ENCODE measurements at regions not wholly inside any gene's neighbourhood (a gene's known extent, or its start where the extent isn't known, plus 50 kb on each side); places are given as distances from the start of the nearest gene placed in this dataset.

- H3K4me3 ChIP-seq (replicated peaks in 1 of 2; ENCODE audit: low read depth in 2 of 2, low read length in 2 of 2), result no peak overlapping the region
- DNase-seq (ENCODE audit: low read depth in 2 of 2), result peak in 1 of 2 donors; percentile 13
- no peak for TF ChIP-seq CTCF (IDR thresholded peaks at IDR 0.05; ENCODE audit: low read depth, low read length)
Measured at GRCh38 chr10:121154846-121155245, 303.7 kb downstream of the WDR11 start.

DNA sequence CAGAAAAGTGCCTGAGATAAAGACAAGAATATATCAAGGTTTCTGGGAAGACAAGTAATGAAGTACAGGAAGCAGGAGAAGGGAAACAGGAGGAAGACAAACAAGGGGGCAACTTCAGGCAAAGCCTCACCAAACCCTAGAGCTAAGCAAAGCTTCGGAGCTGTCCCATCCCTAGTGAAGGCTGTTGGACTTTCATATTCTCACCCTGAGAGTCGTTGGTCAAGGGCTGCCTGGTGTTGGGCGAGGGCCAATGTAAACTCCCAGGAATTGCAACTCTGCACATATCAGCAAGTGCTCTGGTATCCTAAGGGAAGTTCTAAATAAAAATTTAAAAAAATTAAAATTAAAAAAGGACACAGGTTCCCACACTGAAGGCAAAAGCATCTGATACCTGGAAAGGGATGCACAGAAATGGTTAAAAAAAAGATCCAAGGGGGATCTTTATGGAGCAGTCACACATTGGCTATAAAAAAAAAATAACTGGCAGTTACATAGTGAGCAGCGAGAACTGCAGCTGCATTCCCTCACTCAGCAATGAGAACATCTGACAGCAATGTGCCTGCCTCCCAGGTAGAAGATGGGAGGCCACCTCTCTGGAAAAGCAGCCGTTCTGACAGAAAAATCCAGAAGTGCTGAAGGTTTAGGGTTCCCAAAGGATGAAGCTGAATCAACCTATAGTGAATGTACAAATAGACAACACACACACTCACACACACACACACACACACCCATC, 304.7 kb downstream of the WDR11 start:
- DNase-seq (ENCODE audit: low read depth in 2 of 2), result no peak
- no peak overlapping the region for H3K4me3 ChIP-seq (replicated peaks in 1 of 2; ENCODE audit: low read depth in 2 of 2, low read length in 2 of 2)
- no peak for TF ChIP-seq CTCF (IDR thresholded peaks at IDR 0.05; ENCODE audit: low read depth, low read length)

DNA sequence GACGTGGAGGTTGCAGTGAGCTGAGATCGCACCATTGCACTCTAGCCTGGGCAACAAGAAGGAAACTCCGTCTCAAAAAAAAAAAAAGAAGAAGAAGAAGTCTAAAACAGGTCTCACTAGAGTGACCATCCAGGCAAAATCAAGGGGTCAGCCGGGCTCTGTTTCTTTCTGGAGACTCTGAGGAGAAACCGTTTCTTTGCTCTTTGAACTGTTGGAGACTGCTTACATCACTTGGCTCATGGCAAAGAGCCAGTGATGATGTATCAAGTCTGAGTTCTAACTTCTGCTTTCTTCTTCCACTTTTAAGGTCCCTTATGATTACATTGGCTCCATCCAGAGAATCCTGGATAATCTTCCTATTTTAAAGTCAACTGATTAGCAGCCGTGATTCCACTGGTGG, 306.8 kb downstream of the WDR11 start:
- no peak for TF ChIP-seq CTCF (IDR thresholded peaks at IDR 0.05; ENCODE audit: low read depth, low read length)
- no peak for DNase-seq (ENCODE audit: low read depth in 2 of 2)
- H3K4me3 ChIP-seq (replicated peaks in 1 of 2; ENCODE audit: low read depth in 2 of 2, low read length in 2 of 2), result no peak overlapping the region

DNA sequence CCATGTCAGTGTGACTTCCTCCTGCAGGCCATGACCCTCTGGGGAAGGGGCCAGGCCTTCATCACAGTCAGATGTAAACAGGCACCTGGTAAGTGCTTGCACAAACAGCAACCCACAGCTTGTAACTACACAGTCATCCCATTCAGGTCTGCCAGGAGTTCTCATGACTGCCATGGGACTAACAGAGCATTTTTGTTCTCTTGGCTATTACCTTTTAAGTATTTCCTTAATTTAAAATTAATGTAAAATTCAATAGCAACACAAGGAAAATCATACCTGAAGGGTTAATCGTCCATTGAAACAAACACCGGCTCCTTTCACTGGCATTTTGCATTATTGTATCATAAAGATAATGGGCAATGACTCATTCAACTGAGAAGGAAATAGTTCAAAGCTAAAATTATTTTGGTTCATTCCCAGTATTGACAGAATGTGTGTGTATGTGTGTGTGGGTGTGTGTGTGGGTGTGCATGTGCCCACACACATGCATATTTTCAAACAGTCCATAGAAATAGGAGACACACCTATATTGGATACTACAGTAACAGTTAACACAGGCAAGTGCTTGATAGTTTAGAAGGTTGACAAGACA, 307.9 kb downstream of the WDR11 start:
- H3K4me3 ChIP-seq (replicated peaks in 1 of 2; ENCODE audit: low read depth in 2 of 2, low read length in 2 of 2), result no peak overlapping the region
- no peak for DNase-seq (ENCODE audit: low read depth in 2 of 2)
- TF ChIP-seq CTCF (IDR thresholded peaks at IDR 0.05; ENCODE audit: low read depth, low read length), result no peak

DNA sequence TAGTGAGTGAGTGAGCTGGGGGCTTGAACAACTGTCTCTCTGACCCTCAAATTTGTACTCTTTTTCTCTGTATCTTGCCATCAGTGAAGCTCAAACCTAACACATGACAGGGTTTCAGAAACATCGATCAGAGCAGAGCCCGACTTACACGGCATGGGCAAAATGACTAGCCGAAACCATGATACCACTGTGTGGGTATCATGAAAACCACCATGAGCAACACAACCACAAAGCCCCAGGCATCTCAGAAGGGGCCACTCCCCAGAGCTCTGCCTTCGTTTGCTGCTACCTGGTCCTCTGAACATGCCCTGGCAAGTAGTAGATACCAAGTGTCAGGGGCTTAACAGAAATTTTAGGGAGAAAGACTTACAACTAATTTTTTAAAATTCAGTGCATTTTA, 308.5 kb downstream of the WDR11 start:
- H3K4me3 ChIP-seq (replicated peaks in 1 of 2; ENCODE audit: low read depth in 2 of 2, low read length in 2 of 2), result no peak overlapping the region
- DNase-seq (ENCODE audit: low read depth in 2 of 2), result no peak
- TF ChIP-seq CTCF (IDR thresholded peaks at IDR 0.05; ENCODE audit: low read depth, low read length), result no peak

- DNase-seq (ENCODE audit: low read depth in 2 of 2), result peak; percentile 1 to 3
- no peak for TF ChIP-seq CTCF (IDR thresholded peaks at IDR 0.05; ENCODE audit: low read depth, low read length)
- no peak overlapping the region for H3K4me3 ChIP-seq (replicated peaks in 1 of 2; ENCODE audit: low read depth in 2 of 2, low read length in 2 of 2)
Measured at GRCh38 chr10:121165276-121165675, 314.1 kb downstream of the WDR11 start.

Data from cardiac fibroblast (primary cell).